Anterior cingulate cortex (tissue), 58 donors: ENCODE measurements at regions not wholly inside any gene's neighbourhood (a gene's known extent, or its start where the extent isn't known, plus 50 kb on each side); places are given as distances from the start of the nearest gene placed in this dataset.
A peak's percentile ranks its signal among the peaks of the same experiment; 100 is the strongest.
"Not testable (repeated sequence)": the region's sequence is repeated elsewhere in the genome, so short reads cannot be mapped to it uniquely, and the experiment has no call there.

Experiments used
- DNase-seq, 58 donors: peaks; one replicate each; lab custom pipeline; 2025; lab: John Stamatoyannopoulos, UW

- DNase-seq: no peak
These were observed 171.1 kb upstream of the CXCL13 start for GRCh38 chr4:77434299-77435092.

DNA sequence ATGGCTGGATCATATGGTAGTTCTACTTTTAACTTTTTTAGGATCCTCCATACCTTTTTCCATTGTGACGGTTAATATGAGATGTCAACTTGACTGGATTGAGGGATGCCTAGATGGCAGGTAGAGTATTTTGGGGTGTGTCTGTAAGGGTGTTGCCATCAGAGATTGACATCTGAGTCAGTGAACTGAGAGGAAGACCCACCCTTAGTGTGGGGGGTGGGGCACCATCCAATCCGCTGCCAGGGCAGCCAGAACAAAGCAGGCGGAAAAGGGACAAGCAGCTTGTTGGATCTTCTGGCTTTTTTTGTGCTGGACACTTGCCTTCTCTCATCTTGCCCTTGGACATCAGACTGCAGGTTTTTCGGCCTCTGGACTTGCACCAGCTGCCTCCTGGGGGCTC is 168.5 kb upstream of the CXCL13 start:
- peak in 1 of 58 donors; percentile 6 for DNase-seq

GRCh38 chr4:77438549-77438948 is 167.1 kb upstream of the CXCL13 start:
- DNase-seq: no peak

GRCh38 chr4:77443941-77444340 is 161.7 kb upstream of the CXCL13 start:
- no peak for DNase-seq

DNA sequence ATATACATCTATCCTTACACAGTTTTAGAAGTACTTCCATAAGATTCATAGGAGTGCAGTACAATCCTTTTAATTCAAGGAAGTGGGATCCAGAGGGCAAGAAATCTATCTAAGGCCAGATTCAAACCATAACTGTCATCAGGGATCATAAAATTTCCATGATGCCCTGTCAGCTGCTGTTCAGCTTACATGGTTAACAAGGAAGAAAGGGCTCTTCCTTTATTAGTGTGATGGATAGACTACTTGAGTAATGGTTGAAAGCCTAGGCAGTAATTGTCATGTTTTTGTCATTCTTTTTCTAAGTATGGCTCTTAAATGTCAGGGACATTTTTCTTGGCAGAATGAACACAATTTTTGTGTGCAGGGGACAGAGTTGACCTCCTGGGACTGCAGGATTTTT is 159.8 kb upstream of the CXCL13 start:
- DNase-seq: no peak

DNA sequence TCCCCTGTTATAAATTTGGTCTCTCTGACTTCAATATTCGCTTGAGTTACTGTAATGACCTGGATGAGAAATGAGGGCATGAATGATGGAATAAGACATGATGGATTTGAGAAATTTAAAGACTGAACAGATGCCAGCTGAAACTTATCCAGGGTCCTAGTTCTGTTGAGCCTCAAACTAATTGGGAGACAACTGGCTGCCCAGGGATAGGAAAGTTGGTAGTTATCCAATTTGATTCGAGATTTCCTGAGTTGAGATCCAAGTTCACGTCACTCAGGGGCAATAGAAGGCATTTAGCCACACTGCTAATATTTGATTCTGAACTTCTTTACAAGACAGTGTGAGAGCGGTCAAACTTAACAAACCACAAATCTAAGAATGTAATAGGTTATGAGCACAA is 159.0 kb upstream of the CXCL13 start:
- DNase-seq: no peak

DNA sequence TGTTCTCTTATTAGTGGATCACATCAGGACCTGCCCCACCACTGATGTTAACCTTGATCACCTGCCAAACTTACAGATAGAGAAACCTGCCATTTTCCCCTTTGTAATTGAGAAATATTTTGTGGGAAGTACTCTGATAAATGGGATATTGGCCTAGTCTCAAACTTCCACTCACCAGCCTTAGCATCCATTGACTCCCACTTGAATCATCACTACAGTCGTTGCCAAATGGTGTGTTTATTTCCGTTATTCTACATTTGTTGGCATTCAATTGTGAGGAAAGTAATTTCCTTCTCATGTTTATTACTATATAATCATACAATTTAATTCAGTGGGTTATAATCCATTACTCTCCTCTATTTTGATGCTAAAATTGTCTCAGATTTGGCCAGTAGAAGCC is 156.4 kb upstream of the CXCL13 start:
- DNase-seq: no peak

DNA sequence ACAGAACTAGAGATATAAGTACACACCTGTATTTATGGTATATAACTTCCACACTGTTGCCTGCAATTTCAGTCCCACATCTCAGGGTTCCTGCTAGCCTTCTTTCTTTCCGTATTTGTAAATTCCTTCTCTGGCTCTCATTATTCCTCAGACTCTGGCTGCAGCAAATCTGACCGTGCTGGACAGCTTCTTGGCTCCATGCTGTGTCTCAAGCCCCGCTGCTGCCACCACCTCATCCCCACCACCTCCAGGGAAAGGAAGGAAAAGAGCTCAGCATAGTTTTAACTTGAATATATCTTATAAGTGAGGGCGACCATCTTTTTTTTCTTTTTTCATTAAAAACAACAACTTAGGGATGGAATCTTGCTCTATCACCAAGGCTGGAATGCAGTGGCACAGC is 155.6 kb upstream of the CXCL13 start:
- DNase-seq: no peak

DNA sequence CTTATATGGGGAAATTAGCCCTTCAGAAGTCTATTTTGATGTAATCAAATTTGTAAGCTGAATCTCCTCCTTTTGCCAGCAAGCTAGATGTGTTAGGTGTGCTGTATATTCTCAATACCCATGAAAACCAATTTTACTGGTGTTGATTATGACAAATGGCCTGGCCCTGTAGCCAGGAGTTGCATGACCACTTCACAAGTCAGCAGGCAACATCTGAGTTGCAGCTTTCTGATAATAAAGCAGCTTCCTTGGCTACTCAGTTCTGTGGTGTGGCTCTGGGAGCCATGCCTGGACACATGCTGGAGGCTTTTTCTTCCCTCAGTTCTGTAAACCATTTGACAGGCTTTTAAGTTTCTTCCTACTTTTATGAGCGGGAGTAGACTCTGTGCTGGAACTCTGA is 154.1 kb upstream of the CXCL13 start:
- DNase-seq: no peak

- not testable (repeated sequence) for DNase-seq
These were observed 153.5 kb upstream of the CXCL13 start for GRCh38 chr4:77452117-77452516.

- DNase-seq: no peak
These were observed 151.7 kb upstream of the CXCL13 start for GRCh38 chr4:77453911-77454310.

GRCh38 chr4:77454858-77455257 is 150.8 kb upstream of the CXCL13 start:
- DNase-seq: no peak

DNA sequence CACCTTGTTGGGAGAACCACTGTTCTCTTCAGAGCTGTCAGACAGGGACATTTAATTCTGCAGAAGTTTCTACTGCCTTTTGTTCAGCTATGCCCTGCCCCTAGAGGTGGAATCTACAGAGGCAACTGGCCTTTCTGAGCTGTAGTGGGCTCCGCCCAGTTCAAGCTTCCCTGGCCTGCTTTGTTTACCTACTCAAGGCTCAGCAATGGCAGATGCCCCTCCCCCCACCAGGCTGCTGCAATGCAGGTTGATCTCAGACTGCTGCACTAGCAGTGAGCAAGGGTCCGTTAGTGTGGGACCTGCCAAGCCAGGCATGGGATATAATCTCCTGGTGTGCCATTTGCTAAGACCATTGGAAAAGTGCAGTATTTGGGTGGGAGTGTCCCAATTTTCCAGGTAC is 141.5 kb upstream of the CXCL13 start:
- not testable (repeated sequence) for DNase-seq

DNA sequence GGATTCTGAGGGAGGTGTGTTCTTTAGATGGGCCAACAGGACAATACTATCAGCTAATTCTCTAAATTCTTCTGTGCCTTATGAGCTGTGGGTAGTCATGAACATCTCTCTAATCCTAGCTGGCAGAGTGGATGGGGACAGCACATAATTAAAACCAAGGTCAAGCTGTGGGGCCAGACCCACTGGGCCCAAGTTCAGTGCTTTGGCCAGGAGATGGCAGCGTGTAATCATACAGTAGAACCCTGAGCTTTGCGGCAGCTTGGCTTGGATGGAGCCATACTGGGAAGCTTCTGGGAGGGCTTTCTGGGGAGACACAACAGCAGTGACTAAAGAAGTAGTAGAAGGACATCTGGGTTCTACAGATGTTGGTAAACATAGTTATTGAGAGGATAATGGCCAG is 140.3 kb upstream of the CXCL13 start:
- peak in 1 of 58 donors; percentile 1 for DNase-seq

DNA sequence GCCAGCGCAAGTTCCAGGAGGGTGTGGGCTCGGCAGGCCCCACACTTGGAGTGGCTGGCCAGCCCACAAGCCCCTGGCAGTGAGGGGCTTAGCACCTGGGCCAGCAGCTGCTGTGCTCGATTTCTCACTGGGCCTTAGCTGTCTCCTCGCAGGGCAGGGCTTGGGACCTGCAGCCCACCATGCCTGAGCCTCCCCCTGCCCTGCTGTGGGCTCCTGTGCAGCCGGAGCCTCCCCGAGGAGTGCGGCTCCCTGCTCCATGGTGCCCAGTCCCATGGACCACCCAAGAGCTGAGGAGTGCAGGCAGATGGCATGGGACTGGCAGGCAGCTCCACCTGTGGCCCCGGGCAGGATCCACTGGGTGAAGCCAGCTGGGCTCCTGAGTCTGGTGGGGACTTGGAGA is 139.2 kb upstream of the CXCL13 start:
- no peak for DNase-seq

DNA sequence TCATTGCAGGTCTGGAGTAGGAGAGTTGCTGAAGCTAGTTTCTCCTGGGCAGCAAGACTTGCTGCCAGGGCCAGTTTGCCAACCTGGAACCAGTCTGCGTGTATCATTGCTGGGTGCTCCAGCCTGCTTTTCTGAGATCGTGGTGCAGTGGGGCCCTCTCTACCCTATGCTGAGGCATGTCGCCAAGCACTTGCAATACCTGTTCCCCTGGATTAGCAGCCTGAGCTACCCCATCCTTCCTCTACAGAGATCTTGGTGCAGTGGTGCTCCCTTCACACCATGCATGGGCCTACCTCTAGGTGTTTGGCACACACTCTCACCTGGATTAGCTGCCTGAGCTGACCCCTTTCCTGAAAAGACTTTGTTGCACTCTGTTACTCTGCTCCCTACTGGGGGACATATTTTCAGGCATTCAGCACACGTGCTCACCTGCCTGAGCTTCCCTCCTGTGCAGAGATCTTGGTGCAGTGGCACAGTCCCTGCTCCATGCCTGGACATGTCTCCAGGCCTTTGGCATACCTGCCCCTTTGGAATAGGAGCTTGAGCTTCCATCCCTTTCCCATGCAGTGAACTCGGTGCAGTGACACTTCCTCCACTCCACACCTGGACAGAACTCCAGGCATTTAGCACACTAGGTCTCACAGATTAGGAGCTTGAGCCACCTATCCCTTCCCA is 133.7 kb upstream of the CXCL13 start:
- no peak for DNase-seq

GRCh38 chr4:77473509-77473908 is 132.1 kb upstream of the CXCL13 start:
- no peak for DNase-seq

GRCh38 chr4:77481856-77482255 is 123.8 kb upstream of the CXCL13 start:
- no peak for DNase-seq

GRCh38 chr4:77488882-77489281 is 116.7 kb upstream of the CXCL13 start:
- DNase-seq: peak in 1 of 58 donors; percentile 2

DNA sequence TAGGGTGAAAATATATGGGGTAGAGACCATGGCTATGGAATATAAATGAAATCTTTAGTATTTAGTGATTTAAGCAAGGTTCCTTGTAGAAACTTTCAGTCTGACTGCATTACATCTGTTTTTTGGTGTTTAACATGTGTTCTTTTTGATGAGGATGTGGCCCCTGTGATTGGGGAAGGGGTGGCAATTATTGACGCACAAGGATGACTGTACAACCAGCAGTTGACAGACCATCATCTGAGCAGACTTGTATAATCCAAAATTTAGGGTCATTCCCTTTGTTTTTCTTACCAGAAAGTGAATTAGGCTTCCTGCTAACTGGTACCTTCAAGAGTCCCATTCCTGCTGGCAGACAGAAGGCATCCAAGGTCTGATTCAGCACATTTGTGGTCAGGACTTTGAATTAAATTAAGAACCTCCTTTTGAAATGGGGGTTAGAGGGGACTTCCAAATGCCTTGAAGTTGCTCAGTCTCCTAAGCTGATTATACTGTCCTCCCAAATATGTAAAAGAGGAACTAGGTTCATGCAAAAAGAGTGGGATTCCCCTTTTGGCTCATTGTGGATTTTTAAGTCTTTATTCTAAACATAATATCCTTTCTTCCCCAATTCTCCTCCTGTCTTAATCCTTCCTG is 112.4 kb upstream of the CXCL13 start:
- no peak for DNase-seq

DNA sequence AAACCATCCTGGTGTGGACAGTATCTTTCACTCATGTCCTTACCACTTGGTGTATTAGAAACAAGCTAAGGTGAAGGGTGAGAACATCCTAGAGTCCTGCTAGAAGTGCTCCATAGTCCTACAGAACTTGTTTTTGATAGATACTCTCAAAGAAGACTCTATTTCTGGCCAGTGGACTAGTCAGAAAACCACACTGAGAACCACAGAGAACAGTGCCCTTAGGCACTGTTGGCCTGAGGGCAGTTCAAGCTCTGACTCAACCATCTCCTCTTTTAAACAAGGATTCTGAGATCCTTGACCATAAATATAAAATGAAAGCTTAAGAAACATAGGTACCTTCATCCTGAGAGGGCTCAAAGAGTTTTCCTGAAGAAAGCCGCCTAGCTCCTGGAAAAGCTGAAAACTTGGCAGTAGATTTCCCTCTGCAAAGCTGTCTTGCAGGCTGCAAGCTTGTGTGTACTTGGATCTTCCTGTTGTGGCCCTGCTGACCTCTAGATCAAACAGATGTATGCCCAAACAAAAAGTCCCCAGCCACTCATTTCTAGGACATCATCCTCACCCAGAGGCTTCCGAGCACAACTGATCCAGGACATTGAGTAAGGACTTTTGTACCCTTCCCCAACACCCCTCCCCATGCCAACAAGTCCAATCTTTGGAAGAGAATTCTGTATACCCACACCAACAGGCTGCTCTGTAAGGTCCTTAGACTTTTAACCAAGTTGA is 111.6 kb upstream of the CXCL13 start:
- no peak for DNase-seq
